ENCODE measurements at regions not wholly inside any gene's neighbourhood (a gene's known extent, or its start where the extent isn't known, plus 50 kb on each side); places are given as distances from the start of the nearest gene placed in this dataset.

GRCh38 chr2:30046979-30047378, 99.8 kb upstream of the YPEL5 start:
- DNase-seq (ENCODE audit: extremely low read depth in 1 of 2, low read depth in 1 of 2): no peak

- DNase-seq (ENCODE audit: extremely low read depth in 1 of 2, low read depth in 1 of 2): no peak
Observed at GRCh38 chr2:30048636-30049175, 98.1 kb upstream of the YPEL5 start.

GRCh38 chr2:30055548-30055947, 91.3 kb upstream of the YPEL5 start:
- DNase-seq (ENCODE audit: extremely low read depth in 1 of 2, low read depth in 1 of 2): no peak

GRCh38 chr2:30060562-30060961, 86.2 kb upstream of the YPEL5 start:
- no peak for DNase-seq (ENCODE audit: extremely low read depth in 1 of 2, low read depth in 1 of 2)

- DNase-seq (ENCODE audit: extremely low read depth in 1 of 2, low read depth in 1 of 2): no peak
Observed at GRCh38 chr2:30068067-30068466, 78.7 kb upstream of the YPEL5 start.

- peak; percentile 8 to 14 for DNase-seq (ENCODE audit: extremely low read depth in 1 of 2, low read depth in 1 of 2)
Observed at GRCh38 chr2:30072250-30072842, 74.5 kb upstream of the YPEL5 start.

- DNase-seq (ENCODE audit: extremely low read depth in 1 of 2, low read depth in 1 of 2): no peak
Observed at GRCh38 chr2:30073523-30073922, 73.3 kb upstream of the YPEL5 start.

- DNase-seq (ENCODE audit: extremely low read depth in 1 of 2, low read depth in 1 of 2): no peak
Observed at GRCh38 chr2:30074023-30074422, 72.8 kb upstream of the YPEL5 start.

GRCh38 chr2:30078521-30078920, 68.3 kb upstream of the YPEL5 start:
- no peak for DNase-seq (ENCODE audit: extremely low read depth in 1 of 2, low read depth in 1 of 2)

- no peak for DNase-seq (ENCODE audit: extremely low read depth in 1 of 2, low read depth in 1 of 2)
Observed at GRCh38 chr2:30084915-30085314, 61.9 kb upstream of the YPEL5 start.

- DNase-seq (ENCODE audit: extremely low read depth in 1 of 2, low read depth in 1 of 2): no peak
Observed at GRCh38 chr2:30089171-30089570, 57.6 kb upstream of the YPEL5 start.

- no peak for DNase-seq (ENCODE audit: extremely low read depth in 1 of 2, low read depth in 1 of 2)
Observed at GRCh38 chr2:30095402-30095801, 51.4 kb upstream of the YPEL5 start.

- no peak for DNase-seq (ENCODE audit: extremely low read depth in 1 of 2, low read depth in 1 of 2)
Observed at GRCh38 chr2:30096451-30096850, 50.4 kb upstream of the YPEL5 start.
